T47D (cell line): ENCODE measurements at regions not wholly inside any gene's neighbourhood (a gene's known extent, or its start where the extent isn't known, plus 50 kb on each side); places are given as distances from the start of the nearest gene placed in this dataset.

ENCODE experiments used
- DNase-seq, 2 experiments: peaks; one replicate each; pipeline versions ENCODE4 v3.0.0 to v3.0.0-alpha.2; 2011 to 2012; ENCODE audit warnings: low read depth in 1 of 2, low spot score in 1 of 2
- JUND ChIP-seq: IDR thresholded peaks from 2 replicates; pipeline ENCODE4 v1.6.1; 2012; ENCODE audit warnings: low read depth
- in situ Hi-C: cut with HindIII; loops from 2 replicates; pipeline ENCODE4 v1.10.0; 2016; ENCODE audit warnings: low sequenced_read_pairs, low pct_unique_long_range_greater_than_20kb

DNA sequence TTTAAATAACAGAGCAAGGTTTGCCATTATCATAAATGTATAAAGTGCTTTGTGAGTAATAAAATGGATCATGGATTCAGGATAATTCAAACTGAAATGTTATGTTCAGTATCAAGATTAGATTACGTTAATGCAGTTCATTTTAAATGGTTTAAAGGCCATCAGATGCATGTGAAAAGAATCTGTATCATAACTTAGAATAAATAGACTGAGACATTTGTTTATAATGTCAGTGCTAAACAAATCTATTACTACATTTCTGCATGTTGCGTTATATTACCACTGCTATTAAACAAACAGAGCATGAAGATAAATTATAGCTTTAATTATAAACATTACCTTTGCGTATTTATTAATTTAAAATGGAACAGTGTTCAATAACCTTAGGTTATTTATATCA, 160.2 kb downstream of the TOX3 start:
- TF ChIP-seq JUND, result no peak
- DNase-seq, result no peak
- in situ Hi-C loops, result no loop called here

DNA sequence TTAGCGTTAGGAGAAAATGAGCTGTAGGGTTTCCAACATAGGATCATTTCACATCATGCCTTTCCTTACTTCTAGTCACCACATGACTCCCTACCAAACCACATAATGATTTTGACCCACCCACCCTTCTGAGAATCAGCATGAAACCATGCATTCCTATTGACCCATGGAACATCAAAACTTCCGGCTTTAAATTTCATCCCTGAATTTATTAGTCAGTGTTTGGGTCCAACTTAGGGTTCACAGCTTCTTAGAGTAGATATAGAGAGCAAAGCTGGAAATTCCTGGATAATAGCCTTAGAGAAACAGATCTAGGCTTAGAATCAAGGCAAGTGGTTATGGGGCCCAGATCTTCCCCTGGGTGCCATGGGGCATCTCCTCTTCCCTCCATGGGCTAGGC, 162.6 kb downstream of the TOX3 start:
- DNase-seq, result no peak
- no peak for TF ChIP-seq JUND
- in situ Hi-C loops, result no loop called here

- in situ Hi-C loops, result no loop called here
- no peak for TF ChIP-seq JUND
- no peak for DNase-seq
These were observed 163.2 kb downstream of the TOX3 start for GRCh38 chr16:52383640-52384292.

- in situ Hi-C loops, result no loop called here
- no peak for DNase-seq
- no peak for TF ChIP-seq JUND
These were observed 163.8 kb downstream of the TOX3 start for GRCh38 chr16:52383119-52383518.

GRCh38 chr16:52379551-52379950, 167.4 kb downstream of the TOX3 start:
- no peak for TF ChIP-seq JUND
- DNase-seq, result no peak
- in situ Hi-C loops, result no loop called here

GRCh38 chr16:52376676-52377280, 170.2 kb downstream of the TOX3 start:
- in situ Hi-C loops, result no loop called here
- no peak for TF ChIP-seq JUND
- no peak for DNase-seq

DNA sequence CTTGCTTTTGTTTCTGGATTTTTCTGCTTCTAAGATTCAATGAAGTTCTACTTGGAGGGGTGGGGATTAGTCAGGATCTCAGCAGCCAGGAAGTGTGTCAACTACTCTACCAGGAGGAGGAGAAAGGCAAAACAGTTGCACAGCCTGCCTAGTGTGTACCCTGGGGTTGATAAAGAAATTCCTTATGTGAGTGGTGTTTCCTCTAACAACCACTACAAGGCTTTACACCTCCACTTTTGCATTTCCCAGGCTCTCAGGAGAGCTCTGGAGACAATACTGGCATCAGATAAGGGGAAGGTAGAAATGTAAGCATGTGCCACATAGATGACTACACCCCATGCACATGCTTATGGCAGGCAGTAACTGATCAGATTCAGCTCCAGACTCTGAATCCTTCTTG, 174.6 kb downstream of the TOX3 start:
- TF ChIP-seq JUND, result no peak
- in situ Hi-C loops, result no loop called here

GRCh38 chr16:52368859-52369258, 178.1 kb downstream of the TOX3 start:
- no peak for TF ChIP-seq JUND
- in situ Hi-C loops, result no loop called here
- no peak for DNase-seq

More for the DNA sequence above, 174.6 kb downstream of the TOX3 start:
- DNase-seq, result no peak

DNA sequence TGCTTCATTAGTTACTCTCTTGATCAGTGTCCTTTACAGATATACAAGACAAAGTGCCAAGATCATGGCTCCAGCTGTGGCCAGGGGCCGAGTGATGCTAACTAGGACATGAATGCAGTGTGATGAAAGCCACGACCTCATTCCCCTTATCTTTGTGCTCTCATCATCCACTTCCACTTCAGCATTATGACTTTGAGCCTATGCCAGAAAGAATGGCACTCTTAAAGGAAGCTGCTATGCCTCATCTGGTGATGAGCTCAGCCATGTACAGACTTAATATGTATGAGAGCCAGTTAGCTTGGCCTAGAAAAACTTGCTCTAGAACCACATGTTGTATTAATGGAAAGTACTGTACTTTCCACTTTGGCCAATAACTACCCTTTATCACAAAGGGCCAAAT, 179.1 kb downstream of the TOX3 start:
- in situ Hi-C loops, result no loop called here
- no peak for TF ChIP-seq JUND
- DNase-seq, result no peak

- no peak for TF ChIP-seq JUND
- in situ Hi-C loops, result no loop called here
- no peak for DNase-seq
These were observed 180.0 kb downstream of the TOX3 start for GRCh38 chr16:52366983-52367382.

- no peak for TF ChIP-seq JUND
- in situ Hi-C loops, result no loop called here
- no peak for DNase-seq
These were observed 182.4 kb downstream of the TOX3 start for GRCh38 chr16:52364500-52364899.

GRCh38 chr16:52363082-52363481, 183.9 kb downstream of the TOX3 start:
- TF ChIP-seq JUND, result no peak
- no peak for DNase-seq
- in situ Hi-C loops, result no loop called here

DNA sequence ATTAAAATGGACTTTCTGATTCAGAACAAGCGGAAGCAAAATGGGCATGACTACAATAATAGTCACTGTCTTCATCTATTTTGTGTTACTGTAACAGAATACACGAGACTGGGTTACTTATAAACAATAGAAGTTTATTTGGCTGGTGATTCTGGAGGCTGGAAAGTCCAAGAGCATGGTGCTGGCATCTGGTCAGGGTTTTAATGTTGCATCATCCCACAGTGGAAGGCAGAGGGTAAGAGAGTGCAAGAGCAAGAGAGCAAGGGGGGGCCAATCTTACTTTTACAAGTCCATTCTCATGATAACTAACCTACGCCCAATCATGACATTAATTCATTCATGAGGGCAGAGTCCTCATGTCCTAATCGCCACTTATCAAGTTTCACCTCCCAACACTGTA, 189.2 kb downstream of the TOX3 start:
- in situ Hi-C loops, result no loop called here
- no peak for DNase-seq
- TF ChIP-seq JUND, result no peak

GRCh38 chr16:52353249-52353648, 193.7 kb downstream of the TOX3 start:
- in situ Hi-C loops, result no loop called here
- TF ChIP-seq JUND, result no peak
- no peak for DNase-seq
